ENCODE measurements at regions not wholly inside any gene's neighbourhood (a gene's known extent, or its start where the extent isn't known, plus 50 kb on each side); places are given as distances from the start of the nearest gene placed in this dataset.

DNA sequence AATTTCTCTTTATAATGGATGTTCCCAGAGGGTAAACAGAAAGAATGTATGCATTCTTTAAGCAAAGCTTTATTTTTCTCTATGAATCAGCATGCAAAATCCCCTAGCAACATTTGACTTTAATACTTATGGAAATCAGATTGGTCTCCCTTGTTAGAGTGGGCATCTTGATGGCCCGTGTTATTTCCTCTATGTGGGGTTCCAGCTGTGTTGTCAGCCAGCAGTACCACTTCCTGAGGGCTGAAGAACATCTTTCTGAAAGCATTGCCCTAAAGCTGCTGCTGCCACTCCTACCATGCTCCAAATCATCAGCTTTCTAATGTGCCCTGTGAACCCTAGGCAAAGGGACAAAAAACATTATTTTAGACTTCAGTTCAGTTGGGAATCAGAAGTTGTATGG is 70.4 kb upstream of the HECTD2 start:
- TF ChIP-seq, protein P1, sequence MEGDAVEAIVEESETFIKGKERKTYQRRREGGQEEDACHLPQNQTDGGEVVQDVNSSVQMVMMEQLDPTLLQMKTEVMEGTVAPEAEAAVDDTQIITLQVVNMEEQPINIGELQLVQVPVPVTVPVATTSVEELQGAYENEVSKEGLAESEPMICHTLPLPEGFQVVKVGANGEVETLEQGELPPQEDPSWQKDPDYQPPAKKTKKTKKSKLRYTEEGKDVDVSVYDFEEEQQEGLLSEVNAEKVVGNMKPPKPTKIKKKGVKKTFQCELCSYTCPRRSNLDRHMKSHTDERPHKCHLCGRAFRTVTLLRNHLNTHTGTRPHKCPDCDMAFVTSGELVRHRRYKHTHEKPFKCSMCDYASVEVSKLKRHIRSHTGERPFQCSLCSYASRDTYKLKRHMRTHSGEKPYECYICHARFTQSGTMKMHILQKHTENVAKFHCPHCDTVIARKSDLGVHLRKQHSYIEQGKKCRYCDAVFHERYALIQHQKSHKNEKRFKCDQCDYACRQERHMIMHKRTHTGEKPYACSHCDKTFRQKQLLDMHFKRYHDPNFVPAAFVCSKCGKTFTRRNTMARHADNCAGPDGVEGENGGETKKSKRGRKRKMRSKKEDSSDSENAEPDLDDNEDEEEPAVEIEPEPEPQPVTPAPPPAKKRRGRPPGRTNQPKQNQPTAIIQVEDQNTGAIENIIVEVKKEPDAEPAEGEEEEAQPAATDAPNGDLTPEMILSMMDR (conservative IDR thresholded peaks at IDR 0.05; ENCODE audit: low read depth in 2 of 2), result no peak
- no peak for TF ChIP-seq POLR2AphosphoS5 (IDR thresholded peaks at IDR 0.05; ENCODE audit: low read depth)
- no peak for TF ChIP-seq EZH2 (IDR thresholded peaks at IDR 0.05; ENCODE audit: low read depth, unreplicated experiment)
- no peak for TF ChIP-seq CREB1 (CRISPR knock-in tag; IDR thresholded peaks at IDR 0.05; ENCODE audit: low read depth)
- no peak for TF ChIP-seq EZH2phosphoT487 (IDR thresholded peaks at IDR 0.05; ENCODE audit: unreplicated experiment)
- TF ChIP-seq, protein P2, sequence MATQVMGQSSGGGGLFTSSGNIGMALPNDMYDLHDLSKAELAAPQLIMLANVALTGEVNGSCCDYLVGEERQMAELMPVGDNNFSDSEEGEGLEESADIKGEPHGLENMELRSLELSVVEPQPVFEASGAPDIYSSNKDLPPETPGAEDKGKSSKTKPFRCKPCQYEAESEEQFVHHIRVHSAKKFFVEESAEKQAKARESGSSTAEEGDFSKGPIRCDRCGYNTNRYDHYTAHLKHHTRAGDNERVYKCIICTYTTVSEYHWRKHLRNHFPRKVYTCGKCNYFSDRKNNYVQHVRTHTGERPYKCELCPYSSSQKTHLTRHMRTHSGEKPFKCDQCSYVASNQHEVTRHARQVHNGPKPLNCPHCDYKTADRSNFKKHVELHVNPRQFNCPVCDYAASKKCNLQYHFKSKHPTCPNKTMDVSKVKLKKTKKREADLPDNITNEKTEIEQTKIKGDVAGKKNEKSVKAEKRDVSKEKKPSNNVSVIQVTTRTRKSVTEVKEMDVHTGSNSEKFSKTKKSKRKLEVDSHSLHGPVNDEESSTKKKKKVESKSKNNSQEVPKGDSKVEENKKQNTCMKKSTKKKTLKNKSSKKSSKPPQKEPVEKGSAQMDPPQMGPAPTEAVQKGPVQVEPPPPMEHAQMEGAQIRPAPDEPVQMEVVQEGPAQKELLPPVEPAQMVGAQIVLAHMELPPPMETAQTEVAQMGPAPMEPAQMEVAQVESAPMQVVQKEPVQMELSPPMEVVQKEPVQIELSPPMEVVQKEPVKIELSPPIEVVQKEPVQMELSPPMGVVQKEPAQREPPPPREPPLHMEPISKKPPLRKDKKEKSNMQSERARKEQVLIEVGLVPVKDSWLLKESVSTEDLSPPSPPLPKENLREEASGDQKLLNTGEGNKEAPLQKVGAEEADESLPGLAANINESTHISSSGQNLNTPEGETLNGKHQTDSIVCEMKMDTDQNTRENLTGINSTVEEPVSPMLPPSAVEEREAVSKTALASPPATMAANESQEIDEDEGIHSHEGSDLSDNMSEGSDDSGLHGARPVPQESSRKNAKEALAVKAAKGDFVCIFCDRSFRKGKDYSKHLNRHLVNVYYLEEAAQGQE (IDR thresholded peaks at IDR 0.05; ENCODE audit: unreplicated experiment), result no peak
- TF ChIP-seq, protein P3, sequence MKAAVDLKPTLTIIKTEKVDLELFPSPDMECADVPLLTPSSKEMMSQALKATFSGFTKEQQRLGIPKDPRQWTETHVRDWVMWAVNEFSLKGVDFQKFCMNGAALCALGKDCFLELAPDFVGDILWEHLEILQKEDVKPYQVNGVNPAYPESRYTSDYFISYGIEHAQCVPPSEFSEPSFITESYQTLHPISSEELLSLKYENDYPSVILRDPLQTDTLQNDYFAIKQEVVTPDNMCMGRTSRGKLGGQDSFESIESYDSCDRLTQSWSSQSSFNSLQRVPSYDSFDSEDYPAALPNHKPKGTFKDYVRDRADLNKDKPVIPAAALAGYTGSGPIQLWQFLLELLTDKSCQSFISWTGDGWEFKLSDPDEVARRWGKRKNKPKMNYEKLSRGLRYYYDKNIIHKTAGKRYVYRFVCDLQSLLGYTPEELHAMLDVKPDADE (IDR thresholded peaks at IDR 0.05), result no peak
- TF ChIP-seq JUNB (IDR thresholded peaks at IDR 0.05; ENCODE audit: unreplicated experiment), result no peak
- no peak for TF ChIP-seq ZNF114 (CRISPR knock-in tag; IDR thresholded peaks at IDR 0.05)
- no peak for TF ChIP-seq ZNF331 (CRISPR knock-in tag; IDR thresholded peaks at IDR 0.05; ENCODE audit: low read depth)
- no peak for TF ChIP-seq NANOG (IDR thresholded peaks at IDR 0.05; ENCODE audit: borderline replicate concordance)
- TF ChIP-seq, protein P4, sequence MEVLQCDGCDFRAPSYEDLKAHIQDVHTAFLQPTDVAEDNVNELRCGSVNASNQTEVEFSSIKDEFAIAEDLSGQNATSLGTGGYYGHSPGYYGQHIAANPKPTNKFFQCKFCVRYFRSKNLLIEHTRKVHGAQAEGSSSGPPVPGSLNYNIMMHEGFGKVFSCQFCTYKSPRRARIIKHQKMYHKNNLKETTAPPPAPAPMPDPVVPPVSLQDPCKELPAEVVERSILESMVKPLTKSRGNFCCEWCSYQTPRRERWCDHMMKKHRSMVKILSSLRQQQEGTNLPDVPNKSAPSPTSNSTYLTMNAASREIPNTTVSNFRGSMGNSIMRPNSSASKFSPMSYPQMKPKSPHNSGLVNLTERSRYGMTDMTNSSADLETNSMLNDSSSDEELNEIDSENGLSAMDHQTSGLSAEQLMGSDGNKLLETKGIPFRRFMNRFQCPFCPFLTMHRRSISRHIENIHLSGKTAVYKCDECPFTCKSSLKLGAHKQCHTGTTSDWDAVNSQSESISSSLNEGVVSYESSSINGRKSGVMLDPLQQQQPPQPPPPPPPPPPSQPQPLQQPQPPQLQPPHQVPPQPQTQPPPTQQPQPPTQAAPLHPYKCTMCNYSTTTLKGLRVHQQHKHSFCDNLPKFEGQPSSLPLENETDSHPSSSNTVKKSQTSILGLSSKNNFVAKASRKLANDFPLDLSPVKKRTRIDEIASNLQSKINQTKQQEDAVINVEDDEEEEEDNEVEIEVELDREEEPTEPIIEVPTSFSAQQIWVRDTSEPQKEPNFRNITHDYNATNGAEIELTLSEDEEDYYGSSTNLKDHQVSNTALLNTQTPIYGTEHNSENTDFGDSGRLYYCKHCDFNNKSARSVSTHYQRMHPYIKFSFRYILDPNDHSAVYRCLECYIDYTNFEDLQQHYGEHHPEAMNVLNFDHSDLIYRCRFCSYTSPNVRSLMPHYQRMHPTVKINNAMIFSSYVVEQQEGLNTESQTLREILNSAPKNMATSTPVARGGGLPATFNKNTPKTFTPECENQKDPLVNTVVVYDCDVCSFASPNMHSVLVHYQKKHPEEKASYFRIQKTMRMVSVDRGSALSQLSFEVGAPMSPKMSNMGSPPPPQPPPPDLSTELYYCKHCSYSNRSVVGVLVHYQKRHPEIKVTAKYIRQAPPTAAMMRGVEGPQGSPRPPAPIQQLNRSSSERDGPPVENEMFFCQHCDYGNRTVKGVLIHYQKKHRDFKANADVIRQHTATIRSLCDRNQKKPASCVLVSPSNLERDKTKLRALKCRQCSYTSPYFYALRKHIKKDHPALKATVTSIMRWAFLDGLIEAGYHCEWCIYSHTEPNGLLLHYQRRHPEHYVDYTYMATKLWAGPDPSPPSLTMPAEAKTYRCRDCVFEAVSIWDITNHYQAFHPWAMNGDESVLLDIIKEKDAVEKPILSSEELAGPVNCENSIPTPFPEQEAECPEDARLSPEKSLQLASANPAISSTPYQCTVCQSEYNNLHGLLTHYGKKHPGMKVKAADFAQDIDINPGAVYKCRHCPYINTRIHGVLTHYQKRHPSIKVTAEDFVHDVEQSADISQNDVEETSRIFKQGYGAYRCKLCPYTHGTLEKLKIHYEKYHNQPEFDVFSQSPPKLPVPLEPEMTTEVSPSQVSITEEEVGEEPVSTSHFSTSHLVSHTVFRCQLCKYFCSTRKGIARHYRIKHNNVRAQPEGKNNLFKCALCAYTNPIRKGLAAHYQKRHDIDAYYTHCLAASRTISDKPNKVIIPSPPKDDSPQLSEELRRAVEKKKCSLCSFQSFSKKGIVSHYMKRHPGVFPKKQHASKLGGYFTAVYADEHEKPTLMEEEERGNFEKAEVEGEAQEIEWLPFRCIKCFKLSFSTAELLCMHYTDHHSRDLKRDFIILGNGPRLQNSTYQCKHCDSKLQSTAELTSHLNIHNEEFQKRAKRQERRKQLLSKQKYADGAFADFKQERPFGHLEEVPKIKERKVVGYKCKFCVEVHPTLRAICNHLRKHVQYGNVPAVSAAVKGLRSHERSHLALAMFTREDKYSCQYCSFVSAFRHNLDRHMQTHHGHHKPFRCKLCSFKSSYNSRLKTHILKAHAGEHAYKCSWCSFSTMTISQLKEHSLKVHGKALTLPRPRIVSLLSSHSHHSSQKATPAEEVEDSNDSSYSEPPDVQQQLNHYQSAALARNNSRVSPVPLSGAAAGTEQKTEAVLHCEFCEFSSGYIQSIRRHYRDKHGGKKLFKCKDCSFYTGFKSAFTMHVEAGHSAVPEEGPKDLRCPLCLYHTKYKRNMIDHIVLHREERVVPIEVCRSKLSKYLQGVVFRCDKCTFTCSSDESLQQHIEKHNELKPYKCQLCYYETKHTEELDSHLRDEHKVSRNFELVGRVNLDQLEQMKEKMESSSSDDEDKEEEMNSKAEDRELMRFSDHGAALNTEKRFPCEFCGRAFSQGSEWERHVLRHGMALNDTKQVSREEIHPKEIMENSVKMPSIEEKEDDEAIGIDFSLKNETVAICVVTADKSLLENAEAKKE (CRISPR knock-in tag; IDR thresholded peaks at IDR 0.05), result no peak
- TF ChIP-seq STAT1 (IDR thresholded peaks at IDR 0.05; ENCODE audit: unreplicated experiment), result no peak

All from GM23338 (cell line).